Loucy (cell line): ENCODE measurements at regions not wholly inside any gene's neighbourhood (a gene's known extent, or its start where the extent isn't known, plus 50 kb on each side); places are given as distances from the start of the nearest gene placed in this dataset.

Source experiments
- EZH2phosphoT487 ChIP-seq: fragments of 200-600 bp; IDR thresholded peaks from 2 replicates; pipeline ENCODE4 v1.6.1; 2018; ENCODE audit warnings: antibody characterized with exemption, mild to moderate bottlenecking, moderate library complexity, borderline replicate concordance
- TF ChIP-seq, protein P1 (sequence below): fragments of 200-600 bp; sonication (generic); conservative IDR thresholded peaks from 2 replicates; pipeline ENCODE4 v1.5.1; 2014; ENCODE audit warnings: mild to moderate bottlenecking, antibody characterized with exemption, low read length

DNA sequence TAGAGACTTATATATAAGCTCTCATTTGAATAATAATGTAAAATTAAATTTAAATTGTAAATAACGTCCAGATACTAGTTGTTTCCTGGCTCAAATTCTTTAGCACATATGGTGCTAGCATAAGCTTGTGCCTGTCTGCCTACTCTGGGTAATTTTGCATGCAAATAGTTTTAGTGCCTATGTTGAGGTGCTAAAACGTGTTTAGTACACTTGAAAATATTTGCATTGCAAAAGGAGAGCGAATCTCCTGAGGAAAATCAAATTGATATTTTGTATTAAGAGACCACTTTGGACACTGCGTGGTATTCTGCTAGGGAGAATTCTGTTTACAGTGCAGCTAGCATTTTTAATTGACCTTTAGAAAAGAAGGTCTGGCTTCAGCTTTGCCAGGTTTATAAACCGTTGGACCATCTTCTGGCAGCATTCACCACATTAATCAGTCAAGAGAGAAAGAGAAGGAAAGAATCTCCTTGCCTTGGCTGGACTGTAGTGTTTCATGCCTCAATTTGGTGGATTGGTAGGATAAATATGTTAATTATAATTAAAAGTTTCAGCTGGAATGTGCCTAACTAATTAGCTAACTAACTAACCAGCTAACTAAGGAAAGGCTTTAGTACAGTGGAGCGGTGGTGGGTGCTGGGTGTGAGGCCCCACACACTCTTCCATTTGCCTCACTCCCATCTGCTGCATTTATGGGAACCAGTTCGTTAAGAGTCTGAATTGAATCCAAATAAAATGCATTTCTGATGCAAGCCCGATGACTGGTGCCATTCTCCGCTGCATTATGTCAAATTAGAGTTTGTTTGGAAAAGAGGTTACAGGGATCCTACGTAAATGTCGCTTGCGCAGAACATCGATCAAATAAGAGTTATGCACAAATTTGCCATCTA, 150.1 kb upstream of the MPDZ start:
- TF ChIP-seq, protein P1, sequence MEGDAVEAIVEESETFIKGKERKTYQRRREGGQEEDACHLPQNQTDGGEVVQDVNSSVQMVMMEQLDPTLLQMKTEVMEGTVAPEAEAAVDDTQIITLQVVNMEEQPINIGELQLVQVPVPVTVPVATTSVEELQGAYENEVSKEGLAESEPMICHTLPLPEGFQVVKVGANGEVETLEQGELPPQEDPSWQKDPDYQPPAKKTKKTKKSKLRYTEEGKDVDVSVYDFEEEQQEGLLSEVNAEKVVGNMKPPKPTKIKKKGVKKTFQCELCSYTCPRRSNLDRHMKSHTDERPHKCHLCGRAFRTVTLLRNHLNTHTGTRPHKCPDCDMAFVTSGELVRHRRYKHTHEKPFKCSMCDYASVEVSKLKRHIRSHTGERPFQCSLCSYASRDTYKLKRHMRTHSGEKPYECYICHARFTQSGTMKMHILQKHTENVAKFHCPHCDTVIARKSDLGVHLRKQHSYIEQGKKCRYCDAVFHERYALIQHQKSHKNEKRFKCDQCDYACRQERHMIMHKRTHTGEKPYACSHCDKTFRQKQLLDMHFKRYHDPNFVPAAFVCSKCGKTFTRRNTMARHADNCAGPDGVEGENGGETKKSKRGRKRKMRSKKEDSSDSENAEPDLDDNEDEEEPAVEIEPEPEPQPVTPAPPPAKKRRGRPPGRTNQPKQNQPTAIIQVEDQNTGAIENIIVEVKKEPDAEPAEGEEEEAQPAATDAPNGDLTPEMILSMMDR = no peak
- no peak for TF ChIP-seq EZH2phosphoT487
